Activated CD4-positive, alpha-beta T cell treated with anti-CD3 and anti-CD28 coated beads for 24 hours (primary cell): ENCODE measurements at regions not wholly inside any gene's neighbourhood (a gene's known extent, or its start where the extent isn't known, plus 50 kb on each side); places are given as distances from the start of the nearest gene placed in this dataset.
"Not testable (repeated sequence)": the region's sequence is repeated elsewhere in the genome, so short reads cannot be mapped to it uniquely, and the experiment has no call there.

Source experiments
- DNase-seq, 2 donors: peaks; one replicate each; pipeline ENCODE4 v3.0.0-alpha.2; 2020; ENCODE audit warnings: low read depth in 2 of 2

- DNase-seq = no peak
These were observed 330.3 kb downstream of the GADD45G start for GRCh38 chr9:89935115-89935514.

- no peak for DNase-seq
These were observed 331.0 kb downstream of the GADD45G start for GRCh38 chr9:89935801-89936200.

DNA sequence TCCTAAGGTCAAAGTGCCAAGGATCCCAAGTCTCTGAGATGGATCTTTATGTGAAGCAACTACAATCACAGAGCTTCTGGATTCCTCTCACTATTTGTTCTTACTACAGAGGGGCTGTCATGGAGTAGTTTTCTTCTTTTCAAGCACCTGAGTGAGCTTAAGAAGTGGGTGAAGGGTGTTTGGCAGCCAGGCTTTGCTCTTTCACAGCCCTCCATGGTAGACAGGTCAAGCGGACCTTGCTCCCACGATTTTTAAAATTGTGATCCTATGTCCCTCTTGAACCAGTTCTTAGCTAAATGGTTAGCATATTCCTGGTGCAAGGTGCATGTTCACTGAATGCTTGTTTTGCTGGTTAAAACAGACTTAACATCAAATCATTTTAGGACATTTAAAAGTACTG lies 332.2 kb downstream of the GADD45G start:
- no peak for DNase-seq

DNA sequence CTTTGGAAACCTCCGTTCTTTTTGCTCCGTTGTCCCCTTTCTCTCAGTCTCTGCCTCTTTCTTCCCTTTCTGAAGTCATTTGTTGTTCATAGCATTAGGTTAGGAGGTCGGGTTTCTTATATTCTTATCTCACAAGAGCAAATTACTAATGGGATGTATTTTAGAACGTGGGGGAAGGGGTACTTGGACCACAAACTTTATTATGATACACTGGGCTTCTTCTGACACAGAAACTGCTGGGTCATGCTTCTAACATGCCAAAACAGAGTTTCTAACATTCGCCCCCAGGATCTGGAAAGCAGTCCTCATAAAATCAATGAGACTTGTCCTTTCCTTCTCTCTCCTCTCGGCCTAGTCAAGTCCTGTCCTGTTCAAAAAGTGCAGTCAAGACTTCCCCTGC lies 334.4 kb downstream of the GADD45G start:
- DNase-seq = no peak

GRCh38 chr9:89939626-89940292 lies 334.9 kb downstream of the GADD45G start:
- no peak for DNase-seq

GRCh38 chr9:89940625-89941024 lies 335.8 kb downstream of the GADD45G start:
- DNase-seq = no peak

GRCh38 chr9:89941875-89942274 lies 337.1 kb downstream of the GADD45G start:
- DNase-seq = no peak

GRCh38 chr9:89942643-89943042 lies 337.8 kb downstream of the GADD45G start:
- no peak for DNase-seq

GRCh38 chr9:89943309-89943708 lies 338.5 kb downstream of the GADD45G start:
- no peak for DNase-seq

DNA sequence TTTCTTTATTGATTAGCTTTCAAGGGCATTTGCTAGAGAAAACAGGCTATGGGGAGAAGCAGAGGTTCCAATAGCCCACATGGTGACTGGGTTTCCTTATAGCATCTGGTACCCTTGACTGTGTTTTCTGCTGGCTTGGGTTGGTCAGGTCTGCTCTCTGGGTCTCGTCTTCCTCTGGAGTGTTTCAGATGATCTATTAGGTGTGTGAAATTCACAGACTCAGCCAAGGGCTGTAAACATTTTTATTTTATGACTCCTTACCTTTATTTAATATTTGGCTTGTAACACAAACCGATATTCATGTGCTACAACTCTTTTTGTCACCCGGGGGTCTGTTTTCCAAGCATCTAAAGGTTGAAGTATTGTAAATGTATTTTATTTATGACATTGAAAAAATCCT lies 338.9 kb downstream of the GADD45G start:
- DNase-seq = no peak

DNA sequence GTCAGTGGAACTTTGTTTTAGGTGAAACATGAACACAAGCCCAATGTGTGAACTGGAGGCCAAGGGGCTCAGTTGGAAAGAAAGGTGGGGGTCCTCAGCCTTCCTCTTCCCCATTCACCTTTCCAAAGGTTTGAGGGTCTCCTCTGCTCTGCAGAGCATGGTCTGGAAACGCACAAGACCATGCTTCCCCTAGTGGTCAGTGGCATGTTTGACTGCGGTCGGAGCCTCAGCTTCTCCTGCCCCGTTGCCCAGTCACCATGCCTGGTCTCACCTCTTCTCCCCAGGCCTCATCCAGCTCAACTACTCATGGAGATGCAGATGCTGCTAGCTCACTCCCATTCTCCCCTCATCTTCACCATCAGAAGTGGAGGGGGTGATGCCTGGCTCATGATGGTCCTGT lies 340.3 kb downstream of the GADD45G start:
- no peak for DNase-seq

DNA sequence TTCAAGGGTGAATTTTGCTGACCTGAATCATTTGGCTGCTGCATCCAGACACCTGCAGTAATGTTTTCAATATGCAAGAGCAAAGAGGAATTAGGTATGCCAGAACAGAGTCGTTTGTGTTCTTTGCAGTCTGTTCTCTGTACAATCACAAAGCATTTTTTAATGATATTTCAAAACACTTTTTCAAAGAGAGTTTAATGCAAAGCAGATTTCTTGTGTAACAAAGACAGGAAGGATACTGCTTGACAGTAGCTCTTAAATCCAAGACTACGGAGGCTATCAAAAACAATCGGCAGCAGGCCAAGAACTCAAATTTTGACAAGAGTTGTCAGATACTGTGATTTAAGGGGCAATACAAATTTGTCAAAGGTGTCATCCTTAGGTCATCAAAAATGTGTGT lies 341.9 kb downstream of the GADD45G start:
- DNase-seq = no peak

DNA sequence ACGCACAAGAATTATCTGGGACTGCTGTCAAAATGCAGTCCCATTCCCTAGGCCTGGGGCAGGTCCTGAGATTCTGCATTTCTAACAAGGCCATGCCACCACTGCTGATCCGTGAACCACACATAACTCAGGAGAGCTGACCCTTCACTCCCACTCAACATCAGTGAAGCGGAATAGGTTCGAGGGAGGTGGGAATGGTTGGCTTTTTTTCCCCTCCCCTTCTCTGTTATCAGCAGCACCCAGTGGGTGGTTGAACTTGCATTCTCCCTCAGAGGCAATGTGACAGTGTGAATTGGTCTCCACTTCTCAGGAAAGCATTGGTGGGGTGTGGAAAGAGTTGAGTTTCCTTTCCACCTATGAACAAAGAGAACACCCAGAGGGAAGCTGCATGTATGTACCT lies 344.3 kb downstream of the GADD45G start:
- no peak for DNase-seq

GRCh38 chr9:89951675-89952074 lies 346.9 kb downstream of the GADD45G start:
- DNase-seq = no peak

DNA sequence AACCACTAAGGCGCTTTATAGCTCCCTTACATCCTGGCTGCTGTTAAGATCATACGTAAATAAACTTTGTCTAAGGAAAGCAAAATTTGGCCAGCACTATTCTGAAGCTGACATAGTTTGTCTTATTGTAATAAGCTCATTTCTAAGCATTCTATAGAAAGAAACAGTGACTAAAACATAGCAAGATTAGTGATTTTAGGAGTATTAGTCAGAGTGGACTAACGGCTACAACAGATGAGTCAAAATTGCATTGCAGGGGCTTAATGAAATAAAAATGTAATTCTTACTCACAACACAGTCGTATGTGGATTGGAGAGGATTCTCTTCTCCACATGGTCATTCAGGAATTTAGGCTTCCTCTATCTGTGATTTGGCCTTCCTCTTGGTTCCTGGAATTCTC lies 347.6 kb downstream of the GADD45G start:
- no peak for DNase-seq

DNA sequence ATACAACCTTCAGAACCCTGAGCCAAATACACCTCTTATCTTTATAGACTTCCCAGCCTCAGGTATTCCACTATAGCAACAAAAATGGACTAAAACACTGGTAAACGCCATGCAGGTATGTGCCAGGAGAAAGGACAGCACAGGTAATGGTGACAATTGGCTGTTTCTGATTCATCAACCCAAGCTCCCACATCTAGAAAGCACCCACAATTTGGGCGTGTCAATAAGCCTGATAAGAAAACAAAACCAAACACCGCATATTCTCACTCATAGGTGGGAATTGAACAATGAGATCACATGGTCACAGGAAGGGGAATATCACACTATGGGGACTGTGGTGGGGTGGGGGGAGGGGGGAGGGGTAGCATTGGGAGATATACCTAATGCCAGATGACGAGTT lies 348.5 kb downstream of the GADD45G start:
- not testable (repeated sequence) for DNase-seq

DNA sequence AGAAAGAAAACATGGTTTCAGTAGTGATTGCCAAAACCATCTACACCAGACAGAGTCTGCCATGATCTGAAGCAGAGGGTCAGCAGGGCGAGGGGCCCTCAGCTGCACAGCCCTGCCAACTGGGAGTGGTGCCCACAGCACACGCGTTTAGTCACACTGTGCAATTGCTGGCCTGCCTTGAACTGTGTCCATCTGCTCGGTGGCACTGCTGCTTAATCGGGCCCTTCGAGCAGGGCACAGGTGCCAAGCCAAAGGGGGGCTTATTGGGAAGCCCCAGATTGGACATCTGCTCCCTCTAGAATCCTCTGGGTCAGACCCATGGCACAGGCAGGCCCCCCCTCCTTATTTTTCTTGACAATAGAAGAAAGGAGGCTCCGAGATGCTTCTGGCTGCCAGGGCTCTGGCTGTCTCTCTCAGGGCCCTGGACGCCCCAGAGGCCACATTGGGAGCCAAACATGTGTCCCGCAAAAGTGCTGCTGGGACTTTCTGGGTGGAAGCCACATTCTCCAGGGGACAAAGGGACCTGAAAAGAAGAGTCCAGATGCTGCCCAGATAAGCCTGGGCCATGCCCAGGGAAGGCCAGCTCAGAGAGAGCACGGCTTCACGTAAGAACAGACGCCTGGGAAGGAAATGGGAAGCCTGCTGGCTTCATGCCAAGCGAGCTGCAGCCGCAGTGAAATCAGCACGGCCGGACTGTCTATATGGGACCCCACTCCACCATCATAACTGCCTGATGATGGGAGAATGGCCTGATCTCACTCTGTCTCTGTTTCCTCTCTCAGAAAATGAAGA lies 349.2 kb downstream of the GADD45G start:
- DNase-seq = no peak

GRCh38 chr9:89955144-89955543 lies 350.3 kb downstream of the GADD45G start:
- DNase-seq = no peak

DNA sequence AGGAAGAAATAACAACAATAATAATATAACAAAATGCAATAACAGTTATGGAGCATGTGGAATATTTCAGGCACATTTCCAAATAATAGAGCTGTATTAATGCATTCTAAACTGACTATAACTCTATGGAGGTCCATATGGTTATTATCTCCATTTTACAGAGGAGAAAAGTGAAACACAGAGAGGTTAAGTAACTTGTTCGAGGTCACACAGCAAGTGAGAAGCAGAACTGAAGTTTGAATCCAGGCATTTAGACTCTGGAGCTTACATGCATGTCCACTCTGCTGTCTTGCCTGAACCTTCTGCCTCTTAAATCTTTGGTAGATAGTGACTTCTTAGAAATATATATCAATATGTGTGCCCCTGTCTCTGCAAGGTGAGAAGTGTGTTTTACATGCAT lies 350.8 kb downstream of the GADD45G start:
- no peak for DNase-seq

DNA sequence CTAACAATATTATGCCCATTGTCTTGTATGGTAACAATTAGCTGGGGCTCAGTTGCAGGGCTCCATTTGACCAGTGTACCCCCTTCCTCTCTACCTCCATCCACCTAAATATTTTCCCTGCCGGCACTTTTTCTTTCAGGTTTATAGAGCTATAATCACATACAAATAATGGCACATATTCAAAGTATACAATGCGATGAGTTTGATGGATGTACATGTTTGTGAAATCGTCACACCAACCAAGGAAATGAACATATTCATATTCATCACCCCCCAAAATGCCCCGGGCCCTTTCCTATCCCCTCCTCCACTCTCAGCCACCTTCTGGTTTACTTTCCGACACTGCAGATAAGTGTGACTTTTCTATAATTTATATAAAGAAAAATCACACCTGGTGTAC lies 351.5 kb downstream of the GADD45G start:
- no peak for DNase-seq

DNA sequence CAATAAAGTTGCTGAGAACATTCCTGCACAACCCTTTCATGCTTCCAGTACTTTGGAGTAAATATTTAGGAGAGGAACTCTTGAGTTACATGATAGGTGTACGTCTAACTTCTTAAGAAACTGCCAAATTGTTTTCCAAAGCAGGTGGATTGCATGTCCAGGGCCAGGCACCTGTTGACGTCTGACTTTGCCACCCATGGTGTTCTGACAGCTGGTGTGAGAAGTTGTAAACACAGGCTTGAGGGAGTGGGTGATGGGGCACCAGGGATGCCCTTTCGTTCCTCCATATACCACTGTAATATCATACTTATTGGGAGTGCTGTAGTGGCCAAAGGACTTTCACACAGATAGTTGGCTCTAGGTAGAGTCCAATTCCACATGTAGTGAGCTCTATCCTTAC lies 352.1 kb downstream of the GADD45G start:
- no peak for DNase-seq

DNA sequence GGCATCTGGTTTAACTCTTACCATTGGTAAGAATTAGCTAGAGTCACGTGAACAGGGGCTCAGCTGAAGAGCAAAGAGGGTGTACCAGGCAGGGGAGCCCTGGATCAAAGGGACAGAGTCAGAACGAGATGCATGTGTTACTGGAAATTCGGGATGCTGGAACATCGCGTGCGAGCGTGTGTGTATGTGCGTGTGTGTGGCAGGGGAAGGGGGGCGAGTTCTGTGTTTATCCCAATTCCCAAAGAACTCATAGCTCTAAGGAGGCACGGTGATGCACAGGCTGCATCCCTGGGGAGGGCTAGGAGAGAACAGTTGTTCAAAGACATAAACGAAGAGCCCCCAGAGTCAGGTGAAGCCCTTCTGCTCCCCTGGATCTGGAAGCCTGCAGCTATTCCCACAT lies 353.3 kb downstream of the GADD45G start:
- no peak for DNase-seq

GRCh38 chr9:89961616-89962341 lies 357.0 kb downstream of the GADD45G start:
- DNase-seq = no peak
